ENCODE measurements at regions not wholly inside any gene's neighbourhood (a gene's known extent, or its start where the extent isn't known, plus 50 kb on each side); places are given as distances from the start of the nearest gene placed in this dataset.

GRCh38 chr18:55833543-55833942 is 245.6 kb upstream of the TCF4 start:
- no peak for TF ChIP-seq GATA3 (IDR thresholded peaks at IDR 0.05; ENCODE audit: low read depth, low read length)
- no peak for TF ChIP-seq GATA2 (IDR thresholded peaks at IDR 0.05; ENCODE audit: low read depth, low read length)

All from SH-SY5Y (cell line).